Sigmoid colon (tissue), 6 donors: ENCODE measurements at regions not wholly inside any gene's neighbourhood (a gene's known extent, or its start where the extent isn't known, plus 50 kb on each side); places are given as distances from the start of the nearest gene placed in this dataset.

ENCODE experiments used
- DNase-seq: peaks from one replicate; pipeline ENCODE4 v3.0.0-alpha.2; 2019
- H3K27ac ChIP-seq, 4 donors: fragments of 200-600 bp; sonication (generic); one replicate each; pipeline ENCODE4 v1.5.1; 2016 to 2019; ENCODE audit warnings: mild to moderate bottlenecking in 1 of 4
- H3K27me3 ChIP-seq, 3 donors: fragments of 200-600 bp; sonication (generic); one replicate each; pipeline ENCODE4 v1.5.1; 2019; ENCODE audit warnings: mild to moderate bottlenecking in 1 of 3
- H3K36me3 ChIP-seq, 4 donors: fragments of 200-600 bp; sonication (generic); one replicate each; pipeline ENCODE4 v1.5.1; 2016 to 2019
- H3K4me1 ChIP-seq, 4 donors: fragments of 200-600 bp; sonication (generic); one replicate each; pipeline ENCODE4 v1.5.1; 2017 to 2019
- H3K4me3 ChIP-seq, 4 donors: fragments of 200-600 bp; sonication (generic); one replicate each; pipeline ENCODE4 v1.5.1; 2017 to 2019; ENCODE audit warnings: mild to moderate bottlenecking in 2 of 4, moderate library complexity in 1 of 4
- H3K9me3 ChIP-seq, 4 donors: fragments of 200-600 bp in 3 of 4; sonication (generic) in 3 of 4; one replicate each; pipeline versions ENCODE4 v1.5.1 to v1.6.1; 2013 to 2019
- EP300 ChIP-seq, 4 donors: sonication (generic); formaldehyde crosslinking; IDR thresholded peaks; one replicate each; pipeline ENCODE4 v1.6.1; 2017; ENCODE audit warnings: antibody characterized with exemption in 4 of 4
- POLR2A ChIP-seq, 2 donors: fragments of 450-650 bp; IDR thresholded peaks; one replicate each; pipeline ENCODE4 v1.6.1; 2016; ENCODE audit warnings: antibody characterized with exemption in 2 of 2, mild to moderate bottlenecking in 2 of 2, moderate library complexity in 2 of 2
- POLR2AphosphoS5 ChIP-seq, 4 donors: sonication (generic); formaldehyde crosslinking; IDR thresholded peaks; one replicate each; pipeline ENCODE4 v1.6.1; 2017; ENCODE audit warnings: antibody characterized with exemption in 4 of 4
- WGBS, 2 donors: extraction: QIAGEN DNeasy Blood & Tissue Kit; methylation state at CpG; one replicate each; pipeline ENCODE4 v1.1.7; 2013; 5-methylcytosine and 5-hydroxymethylcytosine counted together
- intact Hi-C: fragments of 100-400 bp; cut with DNase I; formaldehyde crosslinking; loops from one replicate; pipeline ENCODE4 v1.15.1; 2023
- TF ChIP-seq, protein P1 (sequence below), 4 experiments: fragments of 450-650 bp in 3 of 4; fragments of 200-600 bp in 1 of 4; IDR thresholded peaks; one replicate each; pipeline ENCODE4 v1.5.1; 2016 to 2019; ENCODE audit warnings: antibody characterized with exemption in 4 of 4, mild to moderate bottlenecking in 3 of 4, moderate library complexity in 2 of 4
- donor health status: healthy with polysubstance abuse.
- donor health status: healthy.

DNA sequence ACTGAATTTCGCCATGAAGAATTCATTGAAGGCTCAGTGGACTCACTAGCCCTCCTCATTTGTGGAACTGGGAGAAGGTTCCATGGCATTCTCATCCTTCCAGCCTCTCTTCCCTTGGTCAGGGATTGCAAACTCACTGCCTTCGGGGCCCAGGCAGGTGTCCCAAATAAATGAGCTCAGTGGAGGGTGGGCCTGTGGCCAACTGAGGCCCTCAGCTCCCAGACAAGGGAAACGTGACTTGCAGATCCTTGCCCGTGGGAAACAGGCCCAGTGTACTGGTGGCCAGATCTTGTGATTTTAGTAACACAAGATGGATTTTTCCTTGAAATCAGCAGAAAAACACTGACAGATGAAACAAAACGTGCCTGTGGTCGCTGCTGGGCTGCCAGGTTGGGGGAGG lies 168.7 kb upstream of the CTBP2 start:
- Histone ChIP-seq H3K9me3 (no peaks in the 10 kb centered on the region), H3K4me3 (no peak overlapping the region), H3K36me3 (no peaks in the 10 kb centered on the region), H3K27me3 (no peaks in the 10 kb centered on the region), H3K27ac (no peak overlapping the region), H3K4me1 (no peaks in the 10 kb centered on the region)
- no peak for TF ChIP-seq EP300 (IDR thresholded peaks at IDR 0.05)
- TF ChIP-seq, protein P1, sequence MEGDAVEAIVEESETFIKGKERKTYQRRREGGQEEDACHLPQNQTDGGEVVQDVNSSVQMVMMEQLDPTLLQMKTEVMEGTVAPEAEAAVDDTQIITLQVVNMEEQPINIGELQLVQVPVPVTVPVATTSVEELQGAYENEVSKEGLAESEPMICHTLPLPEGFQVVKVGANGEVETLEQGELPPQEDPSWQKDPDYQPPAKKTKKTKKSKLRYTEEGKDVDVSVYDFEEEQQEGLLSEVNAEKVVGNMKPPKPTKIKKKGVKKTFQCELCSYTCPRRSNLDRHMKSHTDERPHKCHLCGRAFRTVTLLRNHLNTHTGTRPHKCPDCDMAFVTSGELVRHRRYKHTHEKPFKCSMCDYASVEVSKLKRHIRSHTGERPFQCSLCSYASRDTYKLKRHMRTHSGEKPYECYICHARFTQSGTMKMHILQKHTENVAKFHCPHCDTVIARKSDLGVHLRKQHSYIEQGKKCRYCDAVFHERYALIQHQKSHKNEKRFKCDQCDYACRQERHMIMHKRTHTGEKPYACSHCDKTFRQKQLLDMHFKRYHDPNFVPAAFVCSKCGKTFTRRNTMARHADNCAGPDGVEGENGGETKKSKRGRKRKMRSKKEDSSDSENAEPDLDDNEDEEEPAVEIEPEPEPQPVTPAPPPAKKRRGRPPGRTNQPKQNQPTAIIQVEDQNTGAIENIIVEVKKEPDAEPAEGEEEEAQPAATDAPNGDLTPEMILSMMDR (IDR thresholded peaks at IDR 0.05) = no peak
- no peak for TF ChIP-seq POLR2A (IDR thresholded peaks at IDR 0.05)
- TF ChIP-seq POLR2AphosphoS5 (IDR thresholded peaks at IDR 0.05) = no peak
- 79 to 85% methylated on average over 6 of the region's 6 CpGs for WGBS, 2 donors
- DNase-seq = no peak
- intact Hi-C loops = no loop called here

DNA sequence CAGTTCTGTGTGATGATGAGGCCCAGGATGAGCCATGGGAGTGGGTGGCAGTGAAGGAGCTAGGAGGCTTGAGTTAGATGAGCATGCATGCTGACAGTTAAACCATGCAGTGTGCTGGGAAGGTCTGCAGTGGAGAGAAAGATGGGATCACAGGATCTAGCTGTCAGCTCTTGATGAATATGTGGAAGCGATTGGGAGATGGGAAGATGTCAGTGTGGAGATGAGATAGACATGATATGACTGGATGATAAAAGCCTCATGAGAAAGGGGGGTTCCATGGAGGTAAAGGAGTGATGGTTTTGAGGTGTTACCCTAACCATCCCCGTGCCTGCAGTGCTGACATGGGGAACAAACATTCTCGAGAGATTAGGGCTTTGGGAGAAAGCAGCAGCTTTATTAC lies 165.0 kb upstream of the CTBP2 start:
- Histone ChIP-seq H3K4me3 (no peak overlapping the region), H3K27me3 (no peaks in the 10 kb centered on the region), H3K36me3 (no peaks in the 10 kb centered on the region), H3K9me3 (peaks cover 5 to 11% (median 8%) of the 10 kb centered on the region in 4 donors), H3K4me1 (no peaks in the 10 kb centered on the region), H3K27ac (no peak overlapping the region)
- intact Hi-C loops = no loop called here
- TF ChIP-seq EP300 (IDR thresholded peaks at IDR 0.05) (no peak), POLR2AphosphoS5 (IDR thresholded peaks at IDR 0.05) (no peak), POLR2A (IDR thresholded peaks at IDR 0.05) (no peak)
- TF ChIP-seq, protein P1 (IDR thresholded peaks at IDR 0.05) = no peak
- 69 to 75% methylated on average over 3 of the region's 3 CpGs for WGBS, 2 donors
- DNase-seq = no peak

GRCh38 chr10:125316436-125316835 lies 156.1 kb upstream of the CTBP2 start:
- 84 to 87% methylated on average over 3 of the region's 3 CpGs for WGBS, 2 donors
- no peak for DNase-seq
- no peaks in the 10 kb centered on the region for H3K9me3 ChIP-seq
- intact Hi-C loops = no loop called here
- TF ChIP-seq, protein P1 (IDR thresholded peaks at IDR 0.05) = no peak
- TF ChIP-seq POLR2A (IDR thresholded peaks at IDR 0.05) (no peak), EP300 (IDR thresholded peaks at IDR 0.05) (no peak), POLR2AphosphoS5 (IDR thresholded peaks at IDR 0.05) (no peak)
- H3K4me3 ChIP-seq = no peak overlapping the region
- no peak overlapping the region for H3K27ac ChIP-seq
- H3K4me1 ChIP-seq = no peaks in the 10 kb centered on the region
- H3K27me3 ChIP-seq = no peaks in the 10 kb centered on the region
- H3K36me3 ChIP-seq = no peaks in the 10 kb centered on the region

DNA sequence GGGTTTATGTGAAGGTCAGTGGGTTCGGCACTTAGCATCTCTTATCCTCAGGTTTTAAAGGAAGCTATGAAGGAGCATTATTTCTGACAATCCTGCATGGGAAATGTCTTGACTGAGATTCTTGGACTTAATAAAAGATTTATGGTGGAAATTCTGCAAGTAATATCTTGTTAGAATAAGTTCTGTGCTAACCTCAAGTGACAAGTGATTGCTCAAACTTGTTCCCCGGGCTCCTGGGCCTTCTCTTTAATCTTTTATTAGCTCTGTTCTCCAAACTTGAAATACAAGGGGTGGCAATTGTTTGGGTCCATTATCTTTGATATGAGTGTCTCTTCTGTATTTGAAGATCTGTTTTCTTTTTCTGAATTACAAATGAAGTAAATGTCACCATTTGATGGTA lies 140.6 kb upstream of the CTBP2 start:
- Histone ChIP-seq H3K4me3 (no peak overlapping the region), H3K27ac (no peak overlapping the region), H3K9me3 (no peaks in the 10 kb centered on the region), H3K4me1 (no peaks in the 10 kb centered on the region), H3K27me3 (no peaks in the 10 kb centered on the region), H3K36me3 (no peaks in the 10 kb centered on the region)
- TF ChIP-seq, protein P1 (IDR thresholded peaks at IDR 0.05) = no peak
- TF ChIP-seq POLR2A (IDR thresholded peaks at IDR 0.05) (no peak), EP300 (IDR thresholded peaks at IDR 0.05) (no peak), POLR2AphosphoS5 (IDR thresholded peaks at IDR 0.05) (no peak)
- DNase-seq = no peak
- 76 to 79% methylated on average over 2 of the region's 2 CpGs for WGBS, 2 donors
- intact Hi-C loops = no loop called here

GRCh38 chr10:125299461-125299860 lies 139.1 kb upstream of the CTBP2 start:
- intact Hi-C loops = no loop called here
- 4 to 10% methylated on average over 2 of the region's 2 CpGs for WGBS, 2 donors
- Histone ChIP-seq H3K9me3 (no peaks in the 10 kb centered on the region), H3K27me3 (no peaks in the 10 kb centered on the region), H3K4me3 (no peak overlapping the region), H3K4me1 (no peaks in the 10 kb centered on the region), H3K36me3 (no peaks in the 10 kb centered on the region), H3K27ac (no peak overlapping the region)
- no peak for DNase-seq
- no peak for TF ChIP-seq POLR2A (IDR thresholded peaks at IDR 0.05)
- TF ChIP-seq POLR2AphosphoS5 (IDR thresholded peaks at IDR 0.05) = no peak
- TF ChIP-seq, protein P1 (IDR thresholded peaks at IDR 0.05) = no peak
- TF ChIP-seq EP300 (IDR thresholded peaks at IDR 0.05) = no peak
